ENCODE measurements at regions not wholly inside any gene's neighbourhood (a gene's known extent, or its start where the extent isn't known, plus 50 kb on each side); places are given as distances from the start of the nearest gene placed in this dataset.

DNA sequence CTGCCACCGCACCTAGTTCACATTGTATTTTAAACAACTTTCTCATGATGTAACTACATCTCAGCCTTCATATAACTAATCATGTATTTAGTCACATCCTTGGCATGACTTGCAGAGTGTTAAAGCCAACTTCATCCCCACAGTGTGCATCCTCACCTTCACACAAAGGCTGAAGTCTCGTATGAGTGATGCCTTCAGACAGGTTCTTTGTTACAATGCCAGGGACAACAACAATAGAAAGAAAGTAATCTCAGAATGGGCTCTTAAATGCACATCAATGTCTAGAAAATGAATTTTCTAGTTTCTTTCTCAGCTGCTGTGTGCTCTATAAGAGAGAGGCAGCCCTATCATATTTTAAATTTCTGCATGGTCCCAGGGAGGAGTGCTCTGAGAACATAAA, 221.3 kb downstream of the DIO2 start:
- DNase-seq (no peak), ATAC-seq (no peak)
- 75 to 82% methylated on average over 2 of the region's 2 CpGs for WGBS, 2 donors
- Histone ChIP-seq H3K4me3 (no peak overlapping the region), H3K27ac (no peak overlapping the region), H3K27me3 (no peaks in the 10 kb centered on the region), H3K9me3 (peaks cover 0 to 14% (median 0%) of the 10 kb centered on the region in 11 donors), H3K4me1 (no peaks in the 10 kb centered on the region), H3K36me3 (no peaks in the 10 kb centered on the region)
- intact Hi-C loops (cut with DNase I): no loop called here
- TF ChIP-seq, protein P1, sequence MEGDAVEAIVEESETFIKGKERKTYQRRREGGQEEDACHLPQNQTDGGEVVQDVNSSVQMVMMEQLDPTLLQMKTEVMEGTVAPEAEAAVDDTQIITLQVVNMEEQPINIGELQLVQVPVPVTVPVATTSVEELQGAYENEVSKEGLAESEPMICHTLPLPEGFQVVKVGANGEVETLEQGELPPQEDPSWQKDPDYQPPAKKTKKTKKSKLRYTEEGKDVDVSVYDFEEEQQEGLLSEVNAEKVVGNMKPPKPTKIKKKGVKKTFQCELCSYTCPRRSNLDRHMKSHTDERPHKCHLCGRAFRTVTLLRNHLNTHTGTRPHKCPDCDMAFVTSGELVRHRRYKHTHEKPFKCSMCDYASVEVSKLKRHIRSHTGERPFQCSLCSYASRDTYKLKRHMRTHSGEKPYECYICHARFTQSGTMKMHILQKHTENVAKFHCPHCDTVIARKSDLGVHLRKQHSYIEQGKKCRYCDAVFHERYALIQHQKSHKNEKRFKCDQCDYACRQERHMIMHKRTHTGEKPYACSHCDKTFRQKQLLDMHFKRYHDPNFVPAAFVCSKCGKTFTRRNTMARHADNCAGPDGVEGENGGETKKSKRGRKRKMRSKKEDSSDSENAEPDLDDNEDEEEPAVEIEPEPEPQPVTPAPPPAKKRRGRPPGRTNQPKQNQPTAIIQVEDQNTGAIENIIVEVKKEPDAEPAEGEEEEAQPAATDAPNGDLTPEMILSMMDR (IDR thresholded peaks at IDR 0.05): no peak

DNA sequence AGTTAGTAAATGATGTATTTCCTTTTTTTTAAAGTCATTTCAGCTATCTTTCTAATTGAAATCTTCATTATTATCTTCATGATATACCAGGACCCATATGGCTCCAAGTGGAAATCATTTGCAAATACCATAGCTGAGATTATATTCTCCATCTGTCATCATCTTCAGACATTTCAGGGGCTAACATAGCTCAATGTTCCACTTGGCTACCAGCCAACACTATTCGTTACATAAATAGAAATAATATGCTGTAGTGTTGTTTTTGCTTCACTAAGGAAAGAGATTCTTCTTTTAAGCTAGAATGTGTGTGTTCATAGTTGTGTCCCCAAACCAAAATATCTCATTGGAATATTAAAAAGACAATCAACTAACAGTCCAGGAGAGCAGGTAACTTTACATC, 225.1 kb downstream of the DIO2 start:
- TF ChIP-seq, protein P1 (IDR thresholded peaks at IDR 0.05): no peak
- no peaks in the 10 kb centered on the region for H3K27me3 ChIP-seq
- H3K36me3 ChIP-seq: no peaks in the 10 kb centered on the region
- no peaks in the 10 kb centered on the region for H3K4me1 ChIP-seq
- no peak overlapping the region for H3K27ac ChIP-seq
- DNase-seq: no peak
- 14 to 15% methylated on average over 1 of the region's 1 CpG for WGBS, 2 donors
- peaks cover 0 to 14% (median 0%) of the 10 kb centered on the region in 11 donors for H3K9me3 ChIP-seq
- no peak overlapping the region for H3K4me3 ChIP-seq
- no peak for ATAC-seq
- intact Hi-C loops (cut with DNase I): no loop called here

DNA sequence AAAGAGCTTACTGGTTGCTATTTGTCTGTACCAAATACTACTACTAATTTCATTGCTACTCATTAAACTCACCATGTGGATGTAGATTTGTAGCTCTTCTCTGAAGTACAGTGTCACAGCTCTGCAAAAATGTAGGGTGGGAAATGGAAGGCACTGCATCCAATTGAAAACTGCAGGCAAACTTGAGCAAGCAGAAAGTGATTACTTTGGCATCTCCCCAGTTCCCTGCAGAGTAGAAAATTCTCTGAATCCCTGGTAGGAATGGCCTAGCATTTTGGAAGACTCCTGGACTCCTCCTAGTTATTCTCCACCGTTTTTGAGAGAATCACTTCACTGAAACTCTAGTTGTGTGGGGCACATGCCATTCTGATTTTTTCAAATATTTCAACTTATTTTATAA, 239.1 kb downstream of the DIO2 start:
- intact Hi-C loops (cut with DNase I): no loop called here
- 36 to 47% methylated on average over 1 of the region's 1 CpG for WGBS, 2 donors
- Histone ChIP-seq H3K4me3 (no peak overlapping the region), H3K9me3 (no peaks in the 10 kb centered on the region), H3K4me1 (no peaks in the 10 kb centered on the region), H3K36me3 (no peaks in the 10 kb centered on the region), H3K27ac (no peak overlapping the region), H3K27me3 (no peaks in the 10 kb centered on the region)
- ATAC-seq (no peak), DNase-seq (no peak)
- TF ChIP-seq, protein P1 (IDR thresholded peaks at IDR 0.05): no peak

DNA sequence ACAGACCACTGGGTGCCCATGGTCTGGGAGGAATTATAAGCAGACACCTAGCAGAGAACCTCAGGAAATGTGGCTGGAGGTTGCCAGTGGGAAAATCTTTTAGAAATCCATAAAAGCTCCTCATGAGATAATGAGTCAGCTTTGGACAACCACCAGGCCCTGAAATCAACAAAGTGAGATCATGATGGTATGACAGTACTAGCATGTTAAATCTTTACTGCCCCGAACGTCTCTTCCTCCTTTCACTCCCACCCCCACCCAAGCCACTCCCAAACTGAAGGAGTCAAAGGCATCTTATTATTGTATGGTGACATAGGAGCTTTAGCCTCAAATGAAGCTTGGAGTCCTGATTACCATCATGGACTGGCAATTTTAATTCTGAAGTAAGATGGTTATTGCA, 240.0 kb downstream of the DIO2 start:
- Histone ChIP-seq H3K27ac (no peak overlapping the region), H3K27me3 (no peaks in the 10 kb centered on the region), H3K4me3 (no peak overlapping the region), H3K9me3 (peaks cover 0 to 7% (median 0%) of the 10 kb centered on the region in 11 donors), H3K4me1 (no peaks in the 10 kb centered on the region), H3K36me3 (no peaks in the 10 kb centered on the region)
- no peak for DNase-seq
- no peak for ATAC-seq
- WGBS, 2 donors: 56 to 59% methylated on average over 2 of the region's 2 CpGs
- intact Hi-C loops (cut with DNase I): no loop called here
- TF ChIP-seq, protein P1 (IDR thresholded peaks at IDR 0.05): no peak

All from heart right ventricle (tissue), 16 donors.